HG02884 (cell line): ENCODE measurements at regions not wholly inside any gene's neighbourhood (a gene's known extent, or its start where the extent isn't known, plus 50 kb on each side); places are given as distances from the start of the nearest gene placed in this dataset.
"Not testable (repeated sequence)": the region's sequence is repeated elsewhere in the genome, so short reads cannot be mapped to it uniquely, and the experiment has no call there.

Source experiments
- ATAC-seq: cut with Tn5 transposase; IDR thresholded peaks from one replicate; pipeline ENCODE4 v1.9.1; 2021; ENCODE audit warnings: mild to moderate bottlenecking, moderate library complexity; ENCODE audit not compliant: unreplicated experiment

DNA sequence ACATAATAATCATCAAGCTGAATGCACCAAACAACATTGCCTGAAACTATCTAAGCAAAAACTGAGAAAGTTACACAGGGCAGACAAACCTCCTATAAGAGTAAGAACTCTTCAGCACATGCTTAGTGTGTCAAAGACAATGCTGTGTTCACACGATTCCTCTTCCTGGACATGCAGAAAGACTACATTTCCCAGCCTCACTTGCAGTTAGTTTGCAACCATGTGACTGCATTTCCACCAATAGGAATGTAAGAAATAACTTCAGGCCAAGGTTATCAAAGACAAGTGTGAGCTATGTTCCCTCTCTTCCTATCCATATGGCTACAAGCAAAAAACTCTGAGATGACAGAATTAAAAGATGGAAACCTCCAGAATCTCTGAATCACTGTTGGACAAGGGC lies 109.8 kb downstream of the OTOP1 start:
- not testable (repeated sequence) for ATAC-seq

DNA sequence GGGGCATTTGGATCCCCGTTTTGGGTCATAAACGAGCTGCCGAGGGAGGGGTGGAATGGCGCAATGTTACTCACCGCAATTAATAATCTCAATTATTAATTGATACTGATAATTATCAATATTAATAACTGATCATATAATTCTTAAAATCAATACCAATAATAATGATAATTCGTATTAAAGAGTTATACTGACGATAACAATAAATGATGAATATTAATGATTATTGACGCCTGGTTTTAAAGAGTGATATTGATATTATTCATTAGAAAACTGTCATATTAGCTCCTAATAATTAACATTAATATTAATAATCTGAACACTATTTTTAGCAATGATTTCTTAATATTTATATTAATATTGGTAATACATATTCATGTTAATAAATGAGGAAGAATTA lies 92.4 kb downstream of the OTOP1 start:
- ATAC-seq, result not testable (repeated sequence)

GRCh38 chr4:4136621-4137020 lies 90.1 kb downstream of the OTOP1 start:
- ATAC-seq, result not testable (repeated sequence)
